HG03558 (cell line): ENCODE measurements at regions not wholly inside any gene's neighbourhood (a gene's known extent, or its start where the extent isn't known, plus 50 kb on each side); places are given as distances from the start of the nearest gene placed in this dataset.
"Not testable (repeated sequence)": the region's sequence is repeated elsewhere in the genome, so short reads cannot be mapped to it uniquely, and the experiment has no call there.

Experiments used
- ATAC-seq: cut with Tn5 transposase; IDR thresholded peaks from one replicate; pipeline ENCODE4 v1.9.1; 2021; ENCODE audit warnings: moderate number of reproducible peaks; ENCODE audit not compliant: unreplicated experiment; ENCODE audit errors: extremely low read depth

- ATAC-seq: no peak
These were observed 66.2 kb downstream of the SC5D start for GRCh38 chr11:121358760-121359159.

DNA sequence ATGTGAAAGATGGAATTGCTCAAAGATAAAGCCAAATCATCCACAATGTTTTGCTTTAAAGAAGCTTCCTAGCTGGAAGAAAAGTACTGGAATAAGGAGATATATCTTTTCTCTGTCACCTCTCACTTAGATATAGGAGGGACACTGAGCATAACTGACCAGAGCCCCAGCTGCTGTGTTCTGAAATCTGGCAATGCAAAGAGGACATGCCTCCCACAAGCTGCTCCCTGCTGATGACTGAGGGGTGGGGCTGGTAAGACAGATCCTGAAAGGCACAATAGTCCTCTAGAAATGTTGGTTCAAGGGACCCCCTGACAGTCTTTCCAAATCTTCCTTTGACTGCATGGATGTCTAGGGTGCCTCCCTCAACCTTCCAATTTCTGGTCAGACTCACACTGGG is 67.0 kb downstream of the SC5D start:
- ATAC-seq: no peak

DNA sequence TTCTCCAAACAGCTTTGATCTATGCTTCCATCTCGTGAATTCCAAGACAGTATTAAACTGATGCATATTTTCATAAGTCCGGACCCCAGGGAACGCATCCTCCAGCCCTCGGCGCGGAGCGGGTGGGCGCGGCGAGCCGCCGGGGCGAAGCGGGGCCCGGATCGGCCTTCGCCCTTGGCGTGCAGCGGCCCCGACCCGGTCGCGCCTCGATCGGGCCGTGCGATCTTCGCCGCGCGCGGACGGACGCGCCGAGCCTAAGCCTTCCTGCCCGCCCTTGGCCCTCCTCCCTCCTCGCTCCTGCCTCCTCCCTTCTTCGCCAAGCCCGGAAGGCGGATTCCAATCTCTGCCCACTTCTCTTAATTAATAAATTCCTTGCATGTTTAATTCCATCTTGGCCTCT is 70.4 kb downstream of the SC5D start:
- ATAC-seq: not testable (repeated sequence)

GRCh38 chr11:121365304-121365703 is 72.7 kb downstream of the SC5D start:
- ATAC-seq: no peak

GRCh38 chr11:121366038-121366437 is 73.5 kb downstream of the SC5D start:
- no peak for ATAC-seq

- ATAC-seq: peak; percentile 73
These were observed 74.7 kb downstream of the SC5D start for GRCh38 chr11:121367001-121367843.

DNA sequence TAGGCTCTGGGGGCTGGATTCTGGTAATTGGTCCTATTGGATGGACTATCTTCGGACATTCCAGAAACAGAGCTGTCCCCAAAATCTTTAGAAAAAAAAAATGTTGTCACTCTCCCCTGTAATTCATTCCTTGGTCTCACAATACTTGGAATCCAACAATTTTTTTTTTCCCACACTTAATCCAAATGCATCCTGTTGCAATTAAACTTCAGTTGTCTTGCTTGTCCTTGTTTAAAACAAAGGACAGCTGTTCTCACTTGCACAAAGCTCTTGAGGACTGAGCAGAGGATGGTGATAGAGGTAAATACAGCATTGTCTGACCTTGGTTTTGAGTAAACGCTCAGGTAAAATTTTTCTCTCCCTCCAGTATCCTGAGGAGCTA is 75.3 kb downstream of the SC5D start:
- no peak for ATAC-seq

GRCh38 chr11:121368364-121369240 is 76.0 kb downstream of the SC5D start:
- no peak for ATAC-seq

DNA sequence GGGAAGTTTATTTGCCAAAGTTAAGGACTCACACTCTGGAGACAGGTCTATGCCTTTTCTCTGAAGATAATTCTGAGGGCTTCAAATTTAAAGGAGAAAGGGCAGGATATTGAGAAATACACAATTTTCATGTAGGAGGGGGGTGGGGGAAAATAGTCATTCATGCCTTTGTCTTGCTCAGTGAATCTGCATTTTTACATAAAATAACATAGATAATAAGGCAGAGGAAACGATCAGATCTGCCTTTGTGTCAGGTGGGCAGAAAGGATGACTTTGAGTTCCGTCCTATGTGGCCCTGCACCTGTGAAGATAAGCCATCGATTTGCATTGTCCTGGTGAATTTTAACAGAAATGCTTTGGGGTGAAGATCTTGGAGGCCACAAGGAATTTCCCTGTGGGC is 76.8 kb downstream of the SC5D start:
- no peak for ATAC-seq

DNA sequence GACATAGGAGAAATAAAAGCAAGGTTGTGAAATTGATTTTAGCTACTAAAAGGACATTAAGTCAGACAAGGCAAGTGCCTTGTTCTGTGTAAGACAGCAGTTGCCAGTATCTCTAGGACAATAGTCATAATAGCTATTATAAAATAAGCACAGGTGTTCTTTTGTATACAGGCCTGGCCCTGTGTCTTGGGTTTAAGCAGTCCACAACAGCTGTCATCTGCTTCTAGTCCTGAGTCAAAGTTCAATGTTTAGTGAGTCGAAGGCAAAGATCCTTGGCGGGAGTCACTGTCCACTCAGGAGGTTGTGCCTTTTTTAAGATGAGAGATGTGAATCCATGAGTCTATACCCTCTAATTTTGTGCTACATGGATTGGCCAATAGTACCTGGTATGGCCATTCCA is 79.5 kb downstream of the SC5D start:
- ATAC-seq: no peak

DNA sequence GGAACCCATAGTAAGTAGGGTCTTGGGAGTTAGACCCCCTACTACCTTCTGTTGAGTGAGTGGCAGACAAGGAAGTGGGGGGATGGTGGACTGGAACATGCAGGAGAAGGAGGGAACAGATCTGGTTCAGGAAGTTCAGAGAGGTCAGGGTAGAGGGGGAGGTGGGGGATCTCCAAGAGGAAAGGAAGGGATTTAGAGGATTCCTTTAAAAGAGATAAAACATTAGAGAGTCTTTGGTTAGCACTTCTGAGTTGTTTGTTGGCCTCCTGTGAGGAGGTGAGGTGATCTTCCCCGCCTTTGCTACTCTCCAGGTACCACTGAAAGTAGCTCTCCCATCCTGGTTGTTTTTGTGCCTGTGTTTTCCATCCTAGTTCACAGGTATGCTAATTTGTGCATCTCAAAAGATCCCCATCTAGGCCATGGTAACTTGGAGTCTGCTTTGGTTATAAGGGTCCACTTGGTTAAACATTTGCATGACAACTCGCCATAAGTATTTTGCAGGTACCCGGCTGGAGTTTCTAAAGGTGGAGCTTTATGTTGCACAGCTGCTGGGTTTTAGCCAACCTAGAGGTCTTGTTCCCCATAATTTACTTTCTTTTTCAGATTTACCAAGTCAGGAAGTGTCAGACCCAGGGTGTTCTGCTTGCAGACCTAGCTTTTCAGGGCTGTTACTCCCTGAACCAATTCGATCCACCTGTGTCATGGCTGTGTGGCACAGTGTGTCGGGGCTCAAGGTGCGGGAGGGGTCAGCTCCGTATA is 79.3 kb upstream of the SORL1 start:
- ATAC-seq: peak; percentile 65

DNA sequence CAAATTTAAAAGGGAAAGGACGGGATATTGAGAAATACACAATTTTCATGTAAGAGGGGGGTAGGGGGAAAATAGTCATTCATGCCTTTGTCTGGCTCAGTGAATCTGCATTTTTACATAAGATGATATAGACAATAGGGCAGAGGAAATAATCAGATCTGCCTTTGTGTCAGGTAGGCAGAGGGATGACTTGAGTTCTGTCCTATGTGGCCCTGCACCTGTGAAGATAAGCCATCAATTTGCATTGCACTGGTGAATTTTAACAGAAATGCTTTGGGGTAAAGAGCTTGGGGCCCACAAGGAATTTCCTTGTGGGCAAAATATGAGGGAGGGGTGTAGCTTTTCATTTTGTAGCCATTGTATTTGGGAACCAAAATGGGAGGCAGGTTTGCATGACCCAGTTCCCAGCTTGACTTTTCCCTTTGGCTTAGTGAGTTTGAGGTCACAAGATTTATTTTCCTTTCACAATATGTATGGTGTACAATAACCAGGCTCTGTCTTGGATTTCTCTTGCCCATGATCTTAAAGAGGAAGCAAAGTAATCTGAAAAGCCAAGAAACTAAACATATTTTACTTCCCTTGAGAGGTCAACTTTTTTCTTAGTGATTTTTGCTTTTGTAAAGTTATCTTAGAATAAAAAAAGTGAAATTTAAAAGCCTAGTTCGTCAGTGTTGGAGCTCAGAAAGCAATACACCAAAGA is 77.7 kb upstream of the SORL1 start:
- ATAC-seq: no peak

DNA sequence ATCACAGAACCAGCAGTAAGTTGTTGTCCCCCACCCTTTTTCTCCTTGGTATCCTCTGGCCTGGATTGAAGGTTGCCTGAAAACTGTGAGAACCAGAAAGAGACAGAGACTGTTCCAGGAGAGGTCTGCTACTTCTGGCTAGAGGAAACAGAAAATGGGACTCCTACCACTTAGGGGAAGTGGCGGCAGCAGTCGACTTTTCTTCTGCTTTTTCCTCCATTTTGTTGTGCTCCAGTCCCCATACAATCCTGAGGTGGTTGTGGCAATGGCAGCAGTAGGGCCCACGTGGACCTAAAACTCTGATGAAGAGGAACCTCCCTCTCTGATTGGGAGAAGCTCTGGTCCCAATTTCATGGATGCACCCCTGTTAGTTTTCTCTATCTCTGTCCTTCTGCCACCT is 76.0 kb upstream of the SORL1 start:
- no peak for ATAC-seq

GRCh38 chr11:121379145-121379810 is 72.8 kb upstream of the SORL1 start:
- not testable (repeated sequence) for ATAC-seq

- no peak for ATAC-seq
These were observed 68.4 kb upstream of the SORL1 start for GRCh38 chr11:121383716-121384115.

DNA sequence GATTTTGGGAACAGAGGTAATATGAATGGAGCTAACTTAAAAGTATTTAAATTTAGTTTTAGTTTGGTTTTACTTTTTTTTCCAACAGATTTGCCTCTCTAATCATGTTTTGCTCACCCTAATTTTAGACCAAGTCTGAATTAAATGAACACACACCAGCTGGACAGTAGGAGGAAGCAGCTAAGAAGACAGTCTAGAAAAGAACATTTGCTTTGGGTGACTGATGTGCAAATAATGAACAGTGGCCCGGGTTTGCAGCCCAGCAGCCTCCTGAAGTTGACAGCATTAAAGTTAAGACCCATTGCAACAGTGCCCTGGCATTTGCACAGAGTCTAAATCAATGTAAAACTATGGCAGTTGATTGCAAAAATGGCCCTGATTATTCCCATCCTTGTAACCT is 66.4 kb upstream of the SORL1 start:
- no peak for ATAC-seq
